ENCODE measurements at regions not wholly inside any gene's neighbourhood (a gene's known extent, or its start where the extent isn't known, plus 50 kb on each side); places are given as distances from the start of the nearest gene placed in this dataset.

DNA sequence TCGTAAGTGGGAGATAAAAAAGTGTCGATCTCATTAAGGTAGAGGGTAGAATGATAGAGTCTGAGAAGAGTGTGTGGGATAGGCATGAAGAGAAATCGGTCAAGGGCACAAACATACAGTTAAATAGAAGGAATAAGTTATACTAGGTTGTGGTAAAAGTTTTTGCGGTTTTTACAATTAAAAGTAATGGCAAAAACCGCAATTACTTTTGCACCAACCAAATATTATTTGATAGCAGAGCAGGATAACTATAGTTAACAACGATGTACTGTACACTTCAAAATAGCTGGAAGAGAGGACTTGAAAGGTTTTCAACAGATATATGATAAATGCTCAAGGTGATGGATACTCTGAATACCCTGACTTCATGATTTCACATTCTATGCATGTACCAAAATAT lies 135.8 kb upstream of the CDH12 start:
- CTCF ChIA-PET = no interaction called here
- no peak for DNase-seq (ENCODE audit: low spot score)
- H3K4me3 ChIP-seq (ENCODE audit: low read depth, low read length, poor library complexity, severe bottlenecking) = no peak overlapping the region
- POLR2A ChIA-PET (ENCODE audit: low non-redundant PET) = no interaction called here
- intact Hi-C loops (cut with micrococcal nuclease; ENCODE audit: unreplicated experiment) = no loop called here
- BruUV-seq (replicated peaks) = no TSS peak
- H3K27me3 ChIP-seq (replicated peaks; ENCODE audit: insufficient read depth, low read depth, low read length, poor library complexity) = no peaks in the 10 kb centered on the region
- no peaks in the 10 kb centered on the region for H3K36me3 ChIP-seq (ENCODE audit: insufficient read depth, low read length, poor library complexity, severe bottlenecking)
- H3K27ac ChIP-seq (ENCODE audit: low read depth, low read length, poor library complexity, severe bottlenecking) = no peak overlapping the region
- no peak for TF ChIP-seq EZH2 (IDR thresholded peaks at IDR 0.05; ENCODE audit: borderline replicate concordance, low read depth, low read length, poor library complexity, severe bottlenecking)
- TF ChIP-seq, protein P1, sequence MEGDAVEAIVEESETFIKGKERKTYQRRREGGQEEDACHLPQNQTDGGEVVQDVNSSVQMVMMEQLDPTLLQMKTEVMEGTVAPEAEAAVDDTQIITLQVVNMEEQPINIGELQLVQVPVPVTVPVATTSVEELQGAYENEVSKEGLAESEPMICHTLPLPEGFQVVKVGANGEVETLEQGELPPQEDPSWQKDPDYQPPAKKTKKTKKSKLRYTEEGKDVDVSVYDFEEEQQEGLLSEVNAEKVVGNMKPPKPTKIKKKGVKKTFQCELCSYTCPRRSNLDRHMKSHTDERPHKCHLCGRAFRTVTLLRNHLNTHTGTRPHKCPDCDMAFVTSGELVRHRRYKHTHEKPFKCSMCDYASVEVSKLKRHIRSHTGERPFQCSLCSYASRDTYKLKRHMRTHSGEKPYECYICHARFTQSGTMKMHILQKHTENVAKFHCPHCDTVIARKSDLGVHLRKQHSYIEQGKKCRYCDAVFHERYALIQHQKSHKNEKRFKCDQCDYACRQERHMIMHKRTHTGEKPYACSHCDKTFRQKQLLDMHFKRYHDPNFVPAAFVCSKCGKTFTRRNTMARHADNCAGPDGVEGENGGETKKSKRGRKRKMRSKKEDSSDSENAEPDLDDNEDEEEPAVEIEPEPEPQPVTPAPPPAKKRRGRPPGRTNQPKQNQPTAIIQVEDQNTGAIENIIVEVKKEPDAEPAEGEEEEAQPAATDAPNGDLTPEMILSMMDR (conservative IDR thresholded peaks at IDR 0.05; ENCODE audit: low read depth, low read length) = no peak
- no peaks in the 10 kb centered on the region for H3K4me1 ChIP-seq (ENCODE audit: insufficient read depth, low read length, poor library complexity, severe bottlenecking)
- no peaks in the 10 kb centered on the region for H3K9me3 ChIP-seq (ENCODE audit: low read depth, low read length, poor library complexity, severe bottlenecking)

DNA sequence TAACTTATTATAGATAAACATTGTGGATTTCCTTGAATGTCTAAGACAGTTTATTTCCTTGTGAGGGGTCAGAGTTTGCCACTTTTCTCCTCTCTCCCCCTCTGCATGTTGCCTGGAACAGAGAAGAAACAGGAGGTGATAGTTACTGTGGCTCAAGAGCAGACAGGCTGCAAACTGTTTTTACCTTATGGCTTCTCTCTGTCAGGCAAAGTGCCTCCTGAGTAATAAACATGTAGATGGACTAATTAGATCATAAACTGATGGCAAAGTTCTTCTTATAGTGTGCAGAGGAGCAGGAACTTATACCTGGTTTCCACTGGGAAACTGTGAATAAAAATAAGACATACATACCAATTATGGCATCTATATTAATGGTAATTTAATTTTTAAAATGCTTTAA lies 133.1 kb upstream of the CDH12 start:
- Histone ChIP-seq H3K27me3 (replicated peaks; ENCODE audit: insufficient read depth, low read depth, low read length, poor library complexity) (no peaks in the 10 kb centered on the region), H3K36me3 (ENCODE audit: insufficient read depth, low read length, poor library complexity, severe bottlenecking) (no peaks in the 10 kb centered on the region), H3K4me1 (ENCODE audit: insufficient read depth, low read length, poor library complexity, severe bottlenecking) (no peaks in the 10 kb centered on the region), H3K4me3 (ENCODE audit: low read depth, low read length, poor library complexity, severe bottlenecking) (no peak overlapping the region), H3K27ac (ENCODE audit: low read depth, low read length, poor library complexity, severe bottlenecking) (no peak overlapping the region), H3K9me3 (ENCODE audit: low read depth, low read length, poor library complexity, severe bottlenecking) (no peaks in the 10 kb centered on the region)
- POLR2A ChIA-PET (ENCODE audit: low non-redundant PET) = no interaction called here
- no peak for DNase-seq (ENCODE audit: low spot score)
- intact Hi-C loops (cut with micrococcal nuclease; ENCODE audit: unreplicated experiment) = no loop called here
- TF ChIP-seq, protein P1 (conservative IDR thresholded peaks at IDR 0.05; ENCODE audit: low read depth, low read length) = no peak
- no peak for TF ChIP-seq EZH2 (IDR thresholded peaks at IDR 0.05; ENCODE audit: borderline replicate concordance, low read depth, low read length, poor library complexity, severe bottlenecking)
- BruUV-seq (replicated peaks) = no TSS peak
- CTCF ChIA-PET = no interaction called here

DNA sequence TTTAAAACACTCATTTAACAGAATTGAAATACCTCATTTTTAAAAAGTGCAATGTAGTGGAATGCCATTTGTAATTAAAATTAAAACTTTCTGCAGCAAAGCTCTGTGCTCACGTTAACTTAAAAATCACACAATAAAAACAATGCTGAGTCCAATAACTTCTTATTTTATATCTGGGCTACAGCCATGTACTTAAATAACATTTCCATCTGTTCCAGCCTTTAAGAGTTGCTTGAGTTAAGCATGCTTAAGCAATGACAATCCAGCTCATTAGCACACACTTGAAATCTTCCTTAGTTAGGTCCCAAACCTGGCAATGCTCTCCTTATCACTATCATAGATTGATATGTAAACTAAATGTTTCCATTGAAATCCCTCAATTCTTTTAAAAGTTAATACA lies 132.3 kb upstream of the CDH12 start:
- TF ChIP-seq, protein P1 (conservative IDR thresholded peaks at IDR 0.05; ENCODE audit: low read depth, low read length) = no peak
- no peak for TF ChIP-seq EZH2 (IDR thresholded peaks at IDR 0.05; ENCODE audit: borderline replicate concordance, low read depth, low read length, poor library complexity, severe bottlenecking)
- DNase-seq (ENCODE audit: low spot score) = no peak
- no peaks in the 10 kb centered on the region for H3K36me3 ChIP-seq (ENCODE audit: insufficient read depth, low read length, poor library complexity, severe bottlenecking)
- H3K27me3 ChIP-seq (replicated peaks; ENCODE audit: insufficient read depth, low read depth, low read length, poor library complexity) = no peaks in the 10 kb centered on the region
- H3K27ac ChIP-seq (ENCODE audit: low read depth, low read length, poor library complexity, severe bottlenecking) = no peak overlapping the region
- intact Hi-C loops (cut with micrococcal nuclease; ENCODE audit: unreplicated experiment) = no loop called here
- H3K4me1 ChIP-seq (ENCODE audit: insufficient read depth, low read length, poor library complexity, severe bottlenecking) = no peaks in the 10 kb centered on the region
- ChIA-PET CTCF (interaction anchor here (0.5 kb wide), 1 partner anchor 530 kb away, joined by 3 read pairs; no protein-coding TSS in a partner anchor), POLR2A (ENCODE audit: low non-redundant PET) (no interaction called here)
- no peak overlapping the region for H3K4me3 ChIP-seq (ENCODE audit: low read depth, low read length, poor library complexity, severe bottlenecking)
- no peaks in the 10 kb centered on the region for H3K9me3 ChIP-seq (ENCODE audit: low read depth, low read length, poor library complexity, severe bottlenecking)
- BruUV-seq (replicated peaks) = no TSS peak
